Ishikawa (cell line): ENCODE measurements at regions not wholly inside any gene's neighbourhood (a gene's known extent, or its start where the extent isn't known, plus 50 kb on each side); places are given as distances from the start of the nearest gene placed in this dataset.
A peak's percentile ranks its signal among the peaks of the same experiment; 100 is the strongest.

Source experiments
- CEBPB ChIP-seq: IDR thresholded peaks from 2 replicates; pipeline ENCODE4 v1.6.1; 2012
- CREB1 ChIP-seq: IDR thresholded peaks from 2 replicates; pipeline ENCODE4 v1.6.1; 2012; ENCODE audit warnings: low read depth
- EGR1 ChIP-seq: IDR thresholded peaks from 2 replicates; pipeline ENCODE4 v1.6.1; 2012
- EP300 ChIP-seq: IDR thresholded peaks from 2 replicates; pipeline ENCODE4 v1.6.1; 2012; ENCODE audit warnings: borderline replicate concordance
- FOXM1 ChIP-seq: IDR thresholded peaks from 2 replicates; pipeline ENCODE4 v1.6.1; 2012; ENCODE audit warnings: low read depth, borderline replicate concordance
- NFIC ChIP-seq: IDR thresholded peaks from 2 replicates; pipeline ENCODE4 v1.6.1; 2012
- RAD21 ChIP-seq: IDR thresholded peaks from 2 replicates; pipeline ENCODE4 v1.6.1; 2012; ENCODE audit warnings: low read depth
- TAF1 ChIP-seq: IDR thresholded peaks from 2 replicates; pipeline ENCODE4 v1.6.1; 2012; ENCODE audit warnings: low read depth, mild to moderate bottlenecking
- TCF12 ChIP-seq: IDR thresholded peaks from 2 replicates; pipeline ENCODE4 v1.6.1; 2012; ENCODE audit warnings: low read depth
- TEAD4 ChIP-seq: IDR thresholded peaks from 2 replicates; pipeline ENCODE4 v1.6.1; 2012
- YY1 ChIP-seq: IDR thresholded peaks from 2 replicates; pipeline ENCODE4 v1.6.1; 2012; ENCODE audit warnings: low read depth
- ZBTB7A ChIP-seq: IDR thresholded peaks from 2 replicates; pipeline ENCODE4 v1.6.1; 2012; ENCODE audit warnings: low read depth
- TF ChIP-seq, protein P1 (sequence below): IDR thresholded peaks from 2 replicates; pipeline ENCODE4 v1.6.1; 2012
- TF ChIP-seq, protein P2 (sequence below): IDR thresholded peaks from 2 replicates; pipeline ENCODE4 v1.6.1; 2012
- TF ChIP-seq, protein P3 (sequence below): IDR thresholded peaks from 2 replicates; pipeline ENCODE4 v1.6.1; 2012; ENCODE audit warnings: low read depth, mild to moderate bottlenecking

DNA sequence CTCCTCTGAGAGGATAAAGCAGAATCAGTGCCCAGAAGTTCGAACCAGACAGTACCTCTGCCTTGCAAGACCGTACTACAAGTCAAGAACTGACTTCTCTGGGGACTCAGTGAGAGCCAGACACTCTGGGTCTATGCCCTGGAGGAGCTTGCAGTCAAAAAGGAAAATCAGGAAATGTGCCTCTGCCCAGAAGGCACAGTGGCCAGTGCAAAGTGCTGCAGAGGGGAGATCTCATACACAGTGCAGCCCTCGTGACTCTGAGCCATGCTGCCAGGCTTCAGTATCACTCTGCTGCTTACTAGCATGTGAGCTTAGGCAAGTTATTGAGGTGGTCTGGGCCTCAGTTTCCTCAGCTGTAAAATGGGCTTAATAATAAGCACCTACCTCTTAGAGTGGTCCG, 144.0 kb upstream of the NPY start:
- TF ChIP-seq RAD21 (no peak), TEAD4 (no peak), EGR1 (no peak), CEBPB (no peak), YY1 (no peak), EP300 (no peak), TCF12 (no peak), NFIC (no peak), FOXM1 (no peak), ZBTB7A (no peak), TAF1 (no peak), CREB1 (no peak)
- TF ChIP-seq, protein P1, sequence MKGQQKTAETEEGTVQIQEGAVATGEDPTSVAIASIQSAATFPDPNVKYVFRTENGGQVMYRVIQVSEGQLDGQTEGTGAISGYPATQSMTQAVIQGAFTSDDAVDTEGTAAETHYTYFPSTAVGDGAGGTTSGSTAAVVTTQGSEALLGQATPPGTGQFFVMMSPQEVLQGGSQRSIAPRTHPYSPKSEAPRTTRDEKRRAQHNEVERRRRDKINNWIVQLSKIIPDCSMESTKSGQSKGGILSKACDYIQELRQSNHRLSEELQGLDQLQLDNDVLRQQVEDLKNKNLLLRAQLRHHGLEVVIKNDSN, result no peak
- TF ChIP-seq, protein P2, sequence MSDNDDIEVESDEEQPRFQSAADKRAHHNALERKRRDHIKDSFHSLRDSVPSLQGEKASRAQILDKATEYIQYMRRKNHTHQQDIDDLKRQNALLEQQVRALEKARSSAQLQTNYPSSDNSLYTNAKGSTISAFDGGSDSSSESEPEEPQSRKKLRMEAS, result no peak
- TF ChIP-seq, protein P3, sequence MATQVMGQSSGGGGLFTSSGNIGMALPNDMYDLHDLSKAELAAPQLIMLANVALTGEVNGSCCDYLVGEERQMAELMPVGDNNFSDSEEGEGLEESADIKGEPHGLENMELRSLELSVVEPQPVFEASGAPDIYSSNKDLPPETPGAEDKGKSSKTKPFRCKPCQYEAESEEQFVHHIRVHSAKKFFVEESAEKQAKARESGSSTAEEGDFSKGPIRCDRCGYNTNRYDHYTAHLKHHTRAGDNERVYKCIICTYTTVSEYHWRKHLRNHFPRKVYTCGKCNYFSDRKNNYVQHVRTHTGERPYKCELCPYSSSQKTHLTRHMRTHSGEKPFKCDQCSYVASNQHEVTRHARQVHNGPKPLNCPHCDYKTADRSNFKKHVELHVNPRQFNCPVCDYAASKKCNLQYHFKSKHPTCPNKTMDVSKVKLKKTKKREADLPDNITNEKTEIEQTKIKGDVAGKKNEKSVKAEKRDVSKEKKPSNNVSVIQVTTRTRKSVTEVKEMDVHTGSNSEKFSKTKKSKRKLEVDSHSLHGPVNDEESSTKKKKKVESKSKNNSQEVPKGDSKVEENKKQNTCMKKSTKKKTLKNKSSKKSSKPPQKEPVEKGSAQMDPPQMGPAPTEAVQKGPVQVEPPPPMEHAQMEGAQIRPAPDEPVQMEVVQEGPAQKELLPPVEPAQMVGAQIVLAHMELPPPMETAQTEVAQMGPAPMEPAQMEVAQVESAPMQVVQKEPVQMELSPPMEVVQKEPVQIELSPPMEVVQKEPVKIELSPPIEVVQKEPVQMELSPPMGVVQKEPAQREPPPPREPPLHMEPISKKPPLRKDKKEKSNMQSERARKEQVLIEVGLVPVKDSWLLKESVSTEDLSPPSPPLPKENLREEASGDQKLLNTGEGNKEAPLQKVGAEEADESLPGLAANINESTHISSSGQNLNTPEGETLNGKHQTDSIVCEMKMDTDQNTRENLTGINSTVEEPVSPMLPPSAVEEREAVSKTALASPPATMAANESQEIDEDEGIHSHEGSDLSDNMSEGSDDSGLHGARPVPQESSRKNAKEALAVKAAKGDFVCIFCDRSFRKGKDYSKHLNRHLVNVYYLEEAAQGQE, result no peak

DNA sequence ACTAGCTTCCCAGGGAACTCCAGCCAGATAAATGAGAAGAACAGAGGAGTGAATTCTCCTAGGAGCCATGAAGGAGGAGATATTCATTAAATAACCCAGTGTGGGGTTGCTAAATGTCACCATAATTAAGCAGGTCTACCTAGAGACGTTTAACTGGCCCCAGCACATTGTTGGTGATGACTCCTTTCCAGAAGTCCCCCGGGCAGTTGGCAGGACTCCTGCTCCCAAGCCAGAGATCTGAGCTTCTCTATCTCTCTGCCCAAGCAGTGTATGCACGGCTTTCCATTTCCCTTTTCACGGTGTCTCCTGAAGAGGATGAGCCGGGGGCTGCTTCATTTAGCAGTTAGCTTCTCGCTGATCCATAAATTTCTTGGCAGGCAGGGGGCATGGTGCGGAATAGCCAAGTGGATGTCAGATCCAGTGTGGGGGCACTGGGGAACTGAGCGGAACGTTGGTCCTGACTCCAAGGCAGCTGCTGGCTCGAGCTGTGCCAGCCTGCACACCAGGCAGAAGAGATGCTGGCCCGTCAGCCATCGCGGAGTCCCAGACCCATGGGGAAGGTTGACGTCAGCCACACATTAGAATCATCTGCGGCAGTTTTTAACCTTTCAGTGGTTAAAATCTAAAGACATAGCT, 142.0 kb upstream of the NPY start:
- TF ChIP-seq YY1 (no peak), EP300 (no peak), EGR1 (no peak), RAD21 (no peak)
- TF ChIP-seq, protein P2, result no peak
- TF ChIP-seq, protein P3, result no peak

DNA sequence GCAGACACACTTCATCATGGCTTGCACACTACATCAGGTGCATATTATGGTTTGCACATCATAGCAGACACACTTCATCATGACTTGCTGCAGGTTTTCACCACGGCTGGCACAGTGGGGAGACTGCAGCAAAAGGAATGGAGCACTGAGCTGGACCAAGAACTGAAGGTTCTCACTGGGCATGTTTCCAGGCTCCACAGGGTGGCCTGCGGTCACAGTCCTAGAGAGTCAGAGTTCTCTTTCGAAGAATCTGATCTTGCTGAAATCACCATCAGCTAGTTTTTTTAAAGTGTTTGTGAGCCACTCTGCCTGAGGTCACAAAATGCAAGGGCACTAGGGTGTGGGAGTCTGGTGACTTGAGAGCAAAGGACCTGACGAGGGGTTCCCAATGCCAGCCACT, 140.4 kb upstream of the NPY start:
- TF ChIP-seq EGR1 (no peak), NFIC (peak; percentile 50), EP300 (no peak)
- TF ChIP-seq, protein P1, result no peak

DNA sequence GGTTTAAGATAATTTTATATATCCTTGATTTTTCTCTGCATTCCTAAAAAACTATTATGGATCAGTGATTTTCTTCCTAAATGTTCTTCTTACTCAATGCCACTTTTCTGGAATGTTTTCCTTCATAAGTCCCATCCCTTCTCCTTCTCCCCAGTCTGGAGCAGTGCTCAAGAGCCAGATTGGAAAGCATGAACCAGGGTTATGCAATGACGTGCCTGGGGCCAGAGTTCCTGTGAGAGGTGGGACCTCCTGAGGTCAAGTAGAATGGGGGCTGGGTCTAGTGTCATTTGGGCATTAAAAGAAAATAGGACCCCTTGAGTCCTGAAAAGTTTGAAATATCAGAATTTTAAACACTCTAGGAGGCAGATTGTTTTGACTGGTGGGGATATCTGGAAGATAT, 132.0 kb upstream of the NPY start:
- TF ChIP-seq, protein P3, result no peak
- TF ChIP-seq, protein P1, result no peak
- TF ChIP-seq TEAD4 (no peak), TAF1 (no peak), NFIC (no peak), FOXM1 (no peak), RAD21 (no peak), EP300 (no peak), ZBTB7A (no peak), TCF12 (no peak), EGR1 (no peak), CREB1 (no peak), CEBPB (no peak)
- TF ChIP-seq, protein P2, result no peak
